ENCODE measurements at regions not wholly inside any gene's neighbourhood (a gene's known extent, or its start where the extent isn't known, plus 50 kb on each side); places are given as distances from the start of the nearest gene placed in this dataset.

- H3K9ac ChIP-seq (ENCODE audit: low read depth, low read length, poor library complexity), result no peak overlapping the region
- no peak overlapping the region for H2AFZ ChIP-seq (ENCODE audit: low read length)
- H3K4me2 ChIP-seq (ENCODE audit: insufficient read depth, low read length, poor library complexity, severe bottlenecking), result no peak overlapping the region
- no peak for DNase-seq (ENCODE audit: low spot score)
- no peaks in the 10 kb centered on the region for H3K36me3 ChIP-seq (replicated peaks in 1 of 2; ENCODE audit: control insufficient read depth in 2 of 2, insufficient read depth in 2 of 2, low read length in 2 of 2)
- no peak overlapping the region for H3K27ac ChIP-seq (replicated peaks; ENCODE audit: low read length)
- H3K27me3 ChIP-seq (ENCODE audit: control insufficient read depth in 3 of 3, insufficient read depth in 3 of 3, low read depth in 1 of 3, low read length in 3 of 3), result no peaks in the 10 kb centered on the region
- H3K79me1 ChIP-seq (ENCODE audit: low read depth, low read length), result no peaks in the 10 kb centered on the region
- no peak overlapping the region for H3K14ac ChIP-seq (ENCODE audit: low read length)
- H3K18ac ChIP-seq (ENCODE audit: low read length), result no peak overlapping the region
- H2BK15ac ChIP-seq (ENCODE audit: low read length), result no peak overlapping the region
- no peak overlapping the region for H2BK5ac ChIP-seq (ENCODE audit: low read length)
- H2BK12ac ChIP-seq (ENCODE audit: low read length), result no peak overlapping the region
- no peak overlapping the region for H4K8ac ChIP-seq (ENCODE audit: low read depth, low read length)
- no peak overlapping the region for H3K4ac ChIP-seq (ENCODE audit: low read length)
- WGBS, 2 donors (ENCODE audit: extremely low coverage in 2 of 2, insufficient read length in 2 of 2, insufficient replicate concordance in 1 of 2), result no CpG with 5 or more reads among the region's 2 CpGs
- H3K23ac ChIP-seq (ENCODE audit: low read depth, low read length, poor library complexity), result no peak overlapping the region
- H2AK5ac ChIP-seq (ENCODE audit: low read depth, low read length), result no peak overlapping the region
- H3K4me3 ChIP-seq (ENCODE audit: low read length in 2 of 2), result no peak overlapping the region
- no peaks in the 10 kb centered on the region for H3K4me1 ChIP-seq (ENCODE audit: control insufficient read depth in 2 of 2, insufficient read depth in 1 of 2, low read depth in 1 of 2, low read length in 2 of 2)
- no peak overlapping the region for H4K91ac ChIP-seq (ENCODE audit: low read depth, low read length, poor library complexity)
- H2BK120ac ChIP-seq (ENCODE audit: low read depth, low read length), result no peak overlapping the region
- no peaks in the 10 kb centered on the region for H3K9me3 ChIP-seq (replicated peaks in 1 of 2; ENCODE audit: control insufficient read depth in 2 of 2, insufficient read depth in 1 of 2, low read depth in 1 of 2, low read length in 2 of 2)
These were observed 118.7 kb downstream of the FHIP1A start for GRCh38 chr4:151527699-151528098.

- Histone ChIP-seq H3K14ac (ENCODE audit: low read length) (no peak overlapping the region), H4K8ac (ENCODE audit: low read depth, low read length) (no peak overlapping the region)
- WGBS, 2 donors (ENCODE audit: extremely low coverage in 2 of 2, insufficient read length in 2 of 2, insufficient replicate concordance in 1 of 2), result no CpG with 5 or more reads among the region's 2 CpGs
These were observed 120.2 kb downstream of the FHIP1A start for GRCh38 chr4:151529187-151529586.

DNA sequence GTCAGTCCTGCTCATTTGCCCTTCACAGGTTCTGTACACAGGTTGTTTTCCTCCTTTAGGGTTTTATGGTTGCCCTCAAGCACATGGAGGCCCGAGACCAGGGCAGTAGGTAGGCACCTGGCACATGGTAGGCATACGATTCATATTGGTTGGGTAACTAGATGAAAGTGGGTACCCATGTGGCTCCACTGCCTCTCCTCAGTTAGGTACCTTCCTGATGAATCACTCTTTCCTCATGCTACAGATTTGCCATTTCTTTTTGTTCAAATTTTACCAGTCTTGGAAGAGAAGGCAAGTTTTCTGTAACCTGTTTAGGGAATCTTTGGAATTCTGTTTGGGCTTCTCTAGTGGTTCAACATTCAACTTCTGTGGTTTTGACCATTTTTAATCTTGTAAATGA, 121.3 kb downstream of the FHIP1A start:
- Histone ChIP-seq H2BK120ac (ENCODE audit: low read depth, low read length) (no peak overlapping the region), H3K4me2 (ENCODE audit: insufficient read depth, low read length, poor library complexity, severe bottlenecking) (no peak overlapping the region), H4K91ac (ENCODE audit: low read depth, low read length, poor library complexity) (no peak overlapping the region), H4K8ac (ENCODE audit: low read depth, low read length) (no peak overlapping the region), H3K9ac (ENCODE audit: low read depth, low read length, poor library complexity) (no peak overlapping the region), H3K18ac (ENCODE audit: low read length) (no peak overlapping the region), H2AK5ac (ENCODE audit: low read depth, low read length) (no peak overlapping the region), H2BK12ac (ENCODE audit: low read length) (no peak overlapping the region), H3K79me1 (ENCODE audit: low read depth, low read length) (no peaks in the 10 kb centered on the region), H2BK15ac (ENCODE audit: low read length) (no peak overlapping the region), H3K27ac (replicated peaks; ENCODE audit: low read length) (no peak overlapping the region), H3K23ac (ENCODE audit: low read depth, low read length, poor library complexity) (no peak overlapping the region), H3K4me1 (ENCODE audit: control insufficient read depth in 2 of 2, insufficient read depth in 1 of 2, low read depth in 1 of 2, low read length in 2 of 2) (no peaks in the 10 kb centered on the region), H2BK5ac (ENCODE audit: low read length) (no peak overlapping the region), H3K4me3 (ENCODE audit: low read length in 2 of 2) (no peak overlapping the region), H3K36me3 (replicated peaks in 1 of 2; ENCODE audit: control insufficient read depth in 2 of 2, insufficient read depth in 2 of 2, low read length in 2 of 2) (no peaks in the 10 kb centered on the region), H3K9me3 (replicated peaks in 1 of 2; ENCODE audit: control insufficient read depth in 2 of 2, insufficient read depth in 1 of 2, low read depth in 1 of 2, low read length in 2 of 2) (no peaks in the 10 kb centered on the region), H2AFZ (ENCODE audit: low read length) (no peak overlapping the region), H3K27me3 (ENCODE audit: control insufficient read depth in 3 of 3, insufficient read depth in 3 of 3, low read depth in 1 of 3, low read length in 3 of 3) (no peaks in the 10 kb centered on the region), H3K14ac (ENCODE audit: low read length) (no peak overlapping the region), H3K4ac (ENCODE audit: low read length) (no peak overlapping the region)
- no CpG with 5 or more reads among the region's 2 CpGs for WGBS, 2 donors (ENCODE audit: extremely low coverage in 2 of 2, insufficient read length in 2 of 2, insufficient replicate concordance in 1 of 2)
- DNase-seq (ENCODE audit: low spot score), result no peak

More at GRCh38 chr4:151529187-151529586, 120.2 kb downstream of the FHIP1A start:
- no peak overlapping the region for H3K23ac ChIP-seq (ENCODE audit: low read depth, low read length, poor library complexity)
- no peak overlapping the region for H3K27ac ChIP-seq (replicated peaks; ENCODE audit: low read length)
- H2AK5ac ChIP-seq (ENCODE audit: low read depth, low read length), result no peak overlapping the region
- H3K18ac ChIP-seq (ENCODE audit: low read length), result no peak overlapping the region
- DNase-seq (ENCODE audit: low spot score), result no peak
- H2BK5ac ChIP-seq (ENCODE audit: low read length), result no peak overlapping the region
- H3K27me3 ChIP-seq (ENCODE audit: control insufficient read depth in 3 of 3, insufficient read depth in 3 of 3, low read depth in 1 of 3, low read length in 3 of 3), result no peaks in the 10 kb centered on the region
- H3K79me1 ChIP-seq (ENCODE audit: low read depth, low read length), result no peaks in the 10 kb centered on the region
- no peak overlapping the region for H3K4me3 ChIP-seq (ENCODE audit: low read length in 2 of 2)
- H3K4me1 ChIP-seq (ENCODE audit: control insufficient read depth in 2 of 2, insufficient read depth in 1 of 2, low read depth in 1 of 2, low read length in 2 of 2), result no peaks in the 10 kb centered on the region
- no peaks in the 10 kb centered on the region for H3K9me3 ChIP-seq (replicated peaks in 1 of 2; ENCODE audit: control insufficient read depth in 2 of 2, insufficient read depth in 1 of 2, low read depth in 1 of 2, low read length in 2 of 2)
- no peak overlapping the region for H4K91ac ChIP-seq (ENCODE audit: low read depth, low read length, poor library complexity)
- H2BK12ac ChIP-seq (ENCODE audit: low read length), result no peak overlapping the region
- H3K36me3 ChIP-seq (replicated peaks in 1 of 2; ENCODE audit: control insufficient read depth in 2 of 2, insufficient read depth in 2 of 2, low read length in 2 of 2), result no peaks in the 10 kb centered on the region
- H2BK120ac ChIP-seq (ENCODE audit: low read depth, low read length), result no peak overlapping the region
- H2AFZ ChIP-seq (ENCODE audit: low read length), result no peak overlapping the region
- H3K9ac ChIP-seq (ENCODE audit: low read depth, low read length, poor library complexity), result no peak overlapping the region
- no peak overlapping the region for H3K4ac ChIP-seq (ENCODE audit: low read length)
- no peak overlapping the region for H3K4me2 ChIP-seq (ENCODE audit: insufficient read depth, low read length, poor library complexity, severe bottlenecking)
- H2BK15ac ChIP-seq (ENCODE audit: low read length), result no peak overlapping the region

DNA sequence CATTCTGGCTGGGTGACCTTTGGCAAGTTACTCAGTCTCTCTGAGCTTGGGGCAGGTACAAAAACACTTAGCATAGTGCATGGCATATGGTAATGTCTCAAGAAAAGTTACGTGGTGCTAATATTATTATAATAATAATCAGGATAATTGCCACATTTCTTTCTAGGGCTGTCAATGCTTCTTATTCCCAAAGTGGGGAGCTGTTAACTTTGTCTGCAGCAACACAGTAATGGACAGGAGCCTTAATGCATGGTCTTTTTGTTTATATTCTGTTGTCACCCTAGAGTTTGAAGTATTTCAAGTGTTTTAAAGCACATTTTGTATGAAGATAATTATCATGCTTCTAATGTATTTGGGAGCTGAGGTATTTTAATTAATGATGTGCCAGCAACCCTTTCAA, 121.8 kb downstream of the FHIP1A start:
- Histone ChIP-seq H2BK5ac (ENCODE audit: low read length) (no peak overlapping the region), H2BK15ac (ENCODE audit: low read length) (no peak overlapping the region), H3K9ac (ENCODE audit: low read depth, low read length, poor library complexity) (no peak overlapping the region), H3K14ac (ENCODE audit: low read length) (no peak overlapping the region), H3K4me2 (ENCODE audit: insufficient read depth, low read length, poor library complexity, severe bottlenecking) (no peak overlapping the region), H2BK12ac (ENCODE audit: low read length) (no peak overlapping the region), H2AK5ac (ENCODE audit: low read depth, low read length) (no peak overlapping the region), H3K79me1 (ENCODE audit: low read depth, low read length) (no peaks in the 10 kb centered on the region), H2AFZ (ENCODE audit: low read length) (no peak overlapping the region), H3K4ac (ENCODE audit: low read length) (no peak overlapping the region), H4K8ac (ENCODE audit: low read depth, low read length) (no peak overlapping the region), H2BK120ac (ENCODE audit: low read depth, low read length) (no peak overlapping the region), H3K27me3 (ENCODE audit: control insufficient read depth in 3 of 3, insufficient read depth in 3 of 3, low read depth in 1 of 3, low read length in 3 of 3) (no peaks in the 10 kb centered on the region), H3K27ac (replicated peaks; ENCODE audit: low read length) (no peak overlapping the region), H3K4me3 (ENCODE audit: low read length in 2 of 2) (no peak overlapping the region), H3K9me3 (replicated peaks in 1 of 2; ENCODE audit: control insufficient read depth in 2 of 2, insufficient read depth in 1 of 2, low read depth in 1 of 2, low read length in 2 of 2) (no peaks in the 10 kb centered on the region), H3K36me3 (replicated peaks in 1 of 2; ENCODE audit: control insufficient read depth in 2 of 2, insufficient read depth in 2 of 2, low read length in 2 of 2) (no peaks in the 10 kb centered on the region), H3K18ac (ENCODE audit: low read length) (no peak overlapping the region), H4K91ac (ENCODE audit: low read depth, low read length, poor library complexity) (no peak overlapping the region), H3K23ac (ENCODE audit: low read depth, low read length, poor library complexity) (no peak overlapping the region), H3K4me1 (ENCODE audit: control insufficient read depth in 2 of 2, insufficient read depth in 1 of 2, low read depth in 1 of 2, low read length in 2 of 2) (no peaks in the 10 kb centered on the region)
- WGBS, 2 donors (ENCODE audit: extremely low coverage in 2 of 2, insufficient read length in 2 of 2, insufficient replicate concordance in 1 of 2), result no CpG with 5 or more reads among the region's 1 CpG
- no peak for DNase-seq (ENCODE audit: low spot score)
